Left colon (tissue), 2 donors: ENCODE measurements at regions not wholly inside any gene's neighbourhood (a gene's known extent, or its start where the extent isn't known, plus 50 kb on each side); places are given as distances from the start of the nearest gene placed in this dataset.
"Not testable (repeated sequence)": the region's sequence is repeated elsewhere in the genome, so short reads cannot be mapped to it uniquely, and the experiment has no call there.

Experiments
- ATAC-seq: fragments of 200-7000 bp; cut with Tn5 transposase; one replicate; pipeline ENCODE4 v1.9.1; 2020; ENCODE audit warnings: mild to moderate bottlenecking, moderate library complexity
- DNase-seq, 2 donors: peaks; one replicate each; pipeline ENCODE4 v3.0.0-alpha.2; 2020
- intact Hi-C, 2 donors: fragments of 100-400 bp; cut with DNase I in 1 of 2; cut with micrococcal nuclease in 1 of 2; formaldehyde crosslinking; loops; one replicate each; pipeline versions ENCODE4 v1.11.2 to v1.14.0; 2022; cut with DNase I, micrococcal nuclease
- donor health status: DM: no; HTN: no; CAD: no.
- donor health status: DM: yes; HTN: yes; CAD: no.

GRCh38 chr12:25352083-25352918 lies 101.6 kb upstream of the KRAS start:
- intact Hi-C loops: no loop called here
- no peak for DNase-seq
- no peak for ATAC-seq

- intact Hi-C loops: no loop called here
- no peak for ATAC-seq
Measured at GRCh38 chr12:25348593-25348895, 97.8 kb upstream of the KRAS start.

GRCh38 chr12:25347716-25348592 lies 97.2 kb upstream of the KRAS start:
- DNase-seq (no peak), ATAC-seq (no peak)
- intact Hi-C loops: no loop called here

More at GRCh38 chr12:25348593-25348895, 97.8 kb upstream of the KRAS start:
- no peak for DNase-seq

DNA sequence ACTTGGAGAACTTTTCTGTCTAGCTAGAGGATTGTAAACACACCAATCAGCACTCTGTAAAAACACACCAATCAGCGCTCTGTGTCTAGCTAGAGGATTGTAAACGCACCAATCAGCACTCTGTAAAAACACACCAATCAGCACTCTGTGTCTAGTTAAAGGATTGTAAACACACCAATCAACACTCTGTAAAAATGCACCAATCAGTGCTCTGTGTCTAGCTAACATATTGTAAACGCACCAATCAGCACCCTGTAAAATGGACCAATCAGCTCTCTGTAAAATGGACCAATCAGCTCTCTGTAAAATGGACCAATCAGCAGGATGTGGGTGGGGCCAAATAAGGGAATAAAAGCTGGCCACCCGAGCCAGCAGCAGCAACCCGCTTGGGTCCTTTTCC lies 91.1 kb upstream of the KRAS start:
- not testable (repeated sequence) for ATAC-seq

DNA sequence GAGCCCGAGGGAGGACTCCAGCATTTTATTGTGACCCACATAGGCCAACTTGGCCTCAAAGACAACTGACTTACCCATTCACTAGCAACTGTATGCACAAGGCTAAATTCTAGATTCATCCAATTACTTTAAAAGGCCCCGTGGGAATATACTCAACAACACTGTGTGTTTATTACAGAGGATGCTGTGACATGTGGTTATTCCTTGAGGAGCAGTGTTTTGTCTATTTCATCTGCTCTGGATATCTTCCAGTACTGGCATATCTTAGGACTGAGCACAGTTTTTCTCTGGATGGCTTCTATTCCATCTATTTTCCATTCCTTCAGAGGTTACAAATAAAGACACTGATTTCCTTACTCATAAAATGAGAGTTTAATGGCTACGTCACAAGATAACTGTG lies 87.2 kb upstream of the KRAS start:
- DNase-seq (no peak), ATAC-seq (no peak)
- intact Hi-C loops: no loop called here

More for the DNA sequence above, 91.1 kb upstream of the KRAS start:
- intact Hi-C loops, DNase-seq: not testable (repeated sequence)

- intact Hi-C loops: no loop called here
- no peak for DNase-seq
- ATAC-seq: no peak
Measured at GRCh38 chr12:25332143-25332542, 81.4 kb upstream of the KRAS start.

DNA sequence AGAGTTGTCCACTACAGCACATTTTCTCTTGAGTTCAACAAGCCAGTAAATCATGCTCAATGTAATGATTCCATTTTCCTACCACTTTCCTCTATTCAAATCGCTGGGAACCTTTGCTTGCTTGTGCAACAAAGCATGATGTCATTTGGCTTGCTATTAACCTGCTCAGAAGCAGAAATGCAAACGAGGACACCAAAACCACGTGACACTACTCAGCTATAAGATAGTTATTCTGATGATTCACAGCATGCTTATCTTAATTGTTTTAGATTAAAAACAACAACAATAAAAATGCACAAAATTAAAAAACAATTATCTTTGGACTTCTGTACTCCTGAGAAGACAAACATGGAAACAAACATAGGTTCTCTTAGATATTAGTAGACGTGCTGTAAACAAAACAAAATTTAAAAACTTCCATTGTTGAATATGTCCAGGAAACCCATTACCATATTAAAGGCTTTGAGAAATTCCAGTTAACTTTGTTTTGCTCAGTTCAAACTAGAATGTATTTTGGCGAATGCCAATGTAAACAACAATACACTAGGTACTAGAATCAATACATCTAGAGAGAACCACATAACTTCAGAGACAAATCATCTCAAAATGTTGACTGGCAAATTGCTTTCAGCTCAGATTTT lies 77.5 kb upstream of the KRAS start:
- intact Hi-C loops: no loop called here
- ATAC-seq (peak; percentile 97), DNase-seq (no peak)

- ATAC-seq (no peak), DNase-seq (no peak)
- intact Hi-C loops: no loop called here
Measured at GRCh38 chr12:25327321-25327720, 76.6 kb upstream of the KRAS start.

DNA sequence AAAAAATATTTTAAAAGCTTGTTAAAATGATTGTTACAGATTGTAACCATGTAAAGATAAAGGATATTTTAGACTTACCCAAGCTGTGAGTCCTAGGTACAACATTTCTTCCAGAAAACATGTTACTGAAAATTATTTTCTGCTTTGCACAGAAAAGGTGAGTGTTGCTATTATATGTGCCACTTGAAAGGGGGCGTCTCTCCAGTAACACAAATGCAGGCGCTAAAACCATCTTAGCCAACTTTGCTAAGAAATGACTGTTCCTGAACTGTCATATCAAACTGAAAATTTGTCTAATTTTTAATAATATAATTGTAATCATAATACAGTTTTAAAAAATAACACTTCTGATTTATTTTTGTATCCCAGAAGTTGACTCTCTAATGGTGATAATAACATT lies 75.6 kb upstream of the KRAS start:
- no peak for DNase-seq
- intact Hi-C loops: no loop called here
- ATAC-seq: no peak

DNA sequence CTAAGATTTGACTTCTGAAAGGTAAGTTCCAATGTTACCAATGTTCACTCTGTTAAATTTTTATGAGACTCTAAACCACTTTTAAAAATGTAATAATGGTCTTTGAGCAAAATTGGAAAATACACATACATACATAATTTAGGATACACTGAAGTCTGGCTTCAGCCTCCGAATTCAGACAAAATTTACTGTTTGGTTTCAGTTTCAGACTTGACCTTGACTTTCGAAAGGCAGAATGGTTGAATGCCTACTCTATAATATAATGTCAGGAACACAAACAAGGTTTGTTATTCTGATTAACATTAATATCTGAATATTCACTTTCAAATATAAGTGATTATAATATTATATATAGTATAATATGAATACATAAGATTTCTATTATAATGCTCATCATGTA lies 74.1 kb upstream of the KRAS start:
- intact Hi-C loops: no loop called here
- no peak for ATAC-seq
- DNase-seq: no peak

GRCh38 chr12:25323581-25323982 lies 72.9 kb upstream of the KRAS start:
- DNase-seq (no peak), ATAC-seq (no peak)
- intact Hi-C loops: no loop called here

DNA sequence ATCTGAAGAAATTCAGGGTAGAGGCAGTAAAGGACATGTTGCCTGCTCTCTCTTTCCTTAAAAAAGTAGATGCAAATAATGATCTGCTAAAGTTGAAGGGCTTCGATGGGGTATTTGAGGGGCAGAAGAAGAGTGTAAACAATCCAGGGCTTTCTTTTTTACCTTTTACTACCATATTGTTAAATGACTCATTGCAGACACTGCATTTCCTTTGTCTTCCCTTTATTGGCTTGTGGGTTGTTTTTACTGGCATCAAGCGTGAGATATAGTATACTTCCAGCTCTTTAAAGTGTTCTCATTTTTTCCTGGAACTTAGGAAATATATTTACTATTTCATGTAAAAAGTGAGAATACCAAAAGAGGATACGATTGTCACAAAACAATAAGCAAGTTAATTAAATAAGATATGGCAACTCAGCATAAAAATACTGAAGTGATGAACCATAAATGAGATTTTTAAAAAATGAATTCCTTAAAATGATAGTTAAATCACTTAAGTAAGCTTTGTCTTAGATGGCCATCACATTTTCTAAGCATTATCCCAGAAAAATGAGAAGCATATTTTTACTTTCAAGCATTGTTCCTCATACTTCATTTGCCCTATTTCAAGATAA lies 72.3 kb upstream of the KRAS start:
- intact Hi-C loops: no loop called here
- ATAC-seq: peak; percentile 94

DNA sequence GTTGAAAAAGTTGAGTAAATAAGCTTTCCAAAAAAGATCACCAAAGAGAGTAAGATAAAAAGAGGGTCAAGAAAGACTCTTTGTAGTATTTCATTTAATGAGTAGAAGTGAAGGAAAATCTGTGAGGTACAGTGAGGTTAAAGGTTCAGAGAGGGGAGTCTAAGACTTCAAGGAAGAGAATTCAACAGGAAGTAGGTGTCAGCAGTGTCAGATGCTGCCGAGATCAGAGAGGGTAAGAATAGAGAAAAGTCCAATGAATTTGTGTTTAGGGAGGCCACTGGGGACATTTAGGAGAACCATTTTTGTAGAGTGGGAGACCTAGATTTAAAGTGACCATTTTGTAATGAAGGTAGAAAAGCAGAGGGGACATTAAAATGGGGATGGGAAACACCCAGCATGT lies 71.6 kb upstream of the KRAS start:
- intact Hi-C loops: no loop called here
- DNase-seq (no peak), ATAC-seq (peak; percentile 65)

More for the DNA sequence above, 72.3 kb upstream of the KRAS start:
- DNase-seq: no peak

- intact Hi-C loops: no loop called here
- no peak for ATAC-seq
Measured at GRCh38 chr12:25321772-25322171, 71.0 kb upstream of the KRAS start.

GRCh38 chr12:25320123-25321006 lies 69.6 kb upstream of the KRAS start:
- intact Hi-C loops: no loop called here
- ATAC-seq: no peak

More at GRCh38 chr12:25321772-25322171, 71.0 kb upstream of the KRAS start:
- DNase-seq: no peak

DNA sequence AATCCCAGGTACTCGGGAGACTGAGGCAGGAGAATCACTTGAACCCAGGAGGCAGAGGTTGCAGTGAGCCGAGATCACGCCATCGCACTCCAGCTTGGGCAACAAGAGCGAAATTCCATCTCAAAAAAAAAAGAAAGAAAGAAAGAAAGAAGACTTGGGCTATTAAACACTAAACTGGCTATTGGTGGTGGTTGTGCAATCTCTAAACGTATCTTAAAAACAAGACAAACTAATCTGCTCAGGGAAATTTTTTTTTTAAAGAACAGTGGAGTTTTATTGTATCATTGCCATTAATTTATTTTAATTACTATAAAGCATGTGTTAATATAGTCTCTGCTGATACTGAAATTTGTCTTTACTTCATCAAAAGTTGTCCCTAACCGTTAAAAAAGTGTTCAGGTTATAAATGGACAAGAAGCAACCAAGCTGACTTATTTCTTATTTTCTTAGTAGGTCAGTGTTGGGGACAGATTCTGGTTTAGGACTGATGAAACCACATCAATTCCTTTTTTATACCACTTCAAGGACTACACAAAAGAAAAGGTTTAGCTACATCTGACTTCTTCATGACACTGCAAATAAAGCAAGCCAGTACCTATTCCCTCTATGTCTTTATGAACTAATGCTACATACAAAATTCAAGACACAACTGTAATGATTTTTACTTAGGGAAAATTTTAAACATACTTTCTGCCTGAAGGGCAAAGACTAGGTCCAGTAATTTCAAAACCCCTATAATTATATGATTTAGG lies 68.7 kb upstream of the KRAS start:
- DNase-seq (no peak), ATAC-seq (no peak)
- intact Hi-C loops: no loop called here

More at GRCh38 chr12:25320123-25321006, 69.6 kb upstream of the KRAS start:
- DNase-seq: no peak

GRCh38 chr12:25317553-25317952 lies 66.8 kb upstream of the KRAS start:
- intact Hi-C loops: no loop called here
- ATAC-seq: peak; percentile 55
- no peak for DNase-seq

DNA sequence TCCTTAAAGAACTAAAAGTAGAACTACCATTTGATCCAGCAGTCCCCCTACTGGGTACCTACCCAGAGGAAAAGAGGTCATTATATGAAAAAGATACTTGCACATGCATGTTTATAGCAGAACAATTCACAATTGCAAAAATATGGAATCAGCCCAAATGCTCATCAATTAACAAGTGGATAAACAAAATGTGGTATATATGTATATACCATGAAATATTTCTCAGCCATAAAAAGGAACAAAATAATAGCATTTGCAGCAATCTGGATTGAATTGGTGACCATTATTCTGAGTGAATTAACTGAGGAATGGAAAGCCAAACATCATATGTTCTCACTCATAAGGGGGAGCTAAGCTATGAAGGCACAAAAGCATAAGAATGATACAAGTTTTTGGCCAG lies 64.7 kb upstream of the KRAS start:
- intact Hi-C loops: no loop called here
- DNase-seq: no peak
- ATAC-seq: no peak
